IMR-90 (cell line): ENCODE measurements at regions not wholly inside any gene's neighbourhood (a gene's known extent, or its start where the extent isn't known, plus 50 kb on each side); places are given as distances from the start of the nearest gene placed in this dataset.

ENCODE experiments used
- ATAC-seq: fragments of 200-7000 bp; cut with Tn5 transposase; 2 replicates; pipeline ENCODE4 v1.9.1; 2020; ENCODE audit warnings: low read depth, mild to moderate bottlenecking, moderate library complexity
- BruUV-seq: library from RNA; stranded (reverse); fragments of 400-500 nt; replicated peaks from 2 replicates; lab custom pipeline; 2021; lab: Mats Ljungman, UMichigan
- CTCF ChIA-PET: fragments of 300-600 bp; formaldehyde crosslinking; extraction: SDS; loops from one replicate; lab custom pipeline; 2021; ENCODE audit warnings: antibody characterized with exemption; lab: Yijun Ruan, JAX
- POLR2A ChIA-PET: fragments of 300-600 bp; sonication (Branson Sonifier 250); formaldehyde crosslinking; loops from one replicate; lab custom pipeline; 2022; ENCODE audit warnings: antibody characterized with exemption; ENCODE audit not compliant: unreplicated experiment; lab: Charles Lee
- DNase-seq: peaks from one replicate; pipeline ENCODE4 v3.0.0; 2013
- H2AFZ ChIP-seq: replicated peaks from 2 replicates; pipeline ENCODE3; 2013; ENCODE audit warnings: low read length, mild to moderate bottlenecking; ENCODE audit not compliant: poor library complexity
- H2AK5ac ChIP-seq: 2 replicates; pipeline ENCODE4 v1.6.1; 2013; ENCODE audit warnings: low read depth, low read length, inconsistent platforms
- H2AK9ac ChIP-seq: replicated peaks from 2 replicates; pipeline ENCODE3; 2013; ENCODE audit warnings: mild to moderate bottlenecking, low read depth, low read length, moderate library complexity; ENCODE audit not compliant: poor library complexity
- H2BK120ac ChIP-seq: 2 replicates; pipeline ENCODE4 v1.6.1; 2013; ENCODE audit warnings: low read depth, low read length, inconsistent platforms
- H2BK15ac ChIP-seq: 3 replicates; pipeline ENCODE4 v1.6.1; 2013; ENCODE audit warnings: low read depth, low read length, inconsistent platforms
- H2BK20ac ChIP-seq: 2 replicates; pipeline ENCODE4 v1.6.1; 2013; ENCODE audit warnings: low read depth, mild to moderate bottlenecking, inconsistent platforms, low read length, moderate library complexity
- H2BK5ac ChIP-seq: 2 replicates; pipeline ENCODE4 v1.6.1; 2013; ENCODE audit warnings: mild to moderate bottlenecking, low read depth, low read length, inconsistent platforms; ENCODE audit not compliant: poor library complexity, severe bottlenecking
- H3K14ac ChIP-seq: replicated peaks from 2 replicates; pipeline ENCODE4 v1.6.1; 2013; ENCODE audit warnings: low read depth, low read length, inconsistent platforms
- H3K18ac ChIP-seq: 2 replicates; pipeline ENCODE4 v1.6.1; 2013; ENCODE audit warnings: low read depth, low read length, control low read depth
- H3K23ac ChIP-seq: 2 replicates; pipeline ENCODE4 v1.6.1; 2013; ENCODE audit warnings: low read depth, low read length, inconsistent platforms
- H3K27ac ChIP-seq: 2 replicates; pipeline ENCODE4 v1.5.1; 2013; ENCODE audit warnings: mild to moderate bottlenecking, control low read depth, low read length; ENCODE audit not compliant: insufficient read depth
- H3K27me3 ChIP-seq: 2 replicates; pipeline ENCODE4 v1.6.1; 2013; ENCODE audit warnings: low read length; ENCODE audit not compliant: control insufficient read depth, insufficient read depth
- H3K36me3 ChIP-seq: 2 replicates; pipeline ENCODE4 v1.6.1; 2013; ENCODE audit warnings: low read length, mixed read lengths; ENCODE audit not compliant: control insufficient read depth, insufficient read depth
- H3K4ac ChIP-seq: 2 replicates; pipeline ENCODE4 v1.6.1; 2013; ENCODE audit warnings: low read depth, low read length, inconsistent platforms
- H3K4me1 ChIP-seq: 2 replicates; pipeline ENCODE4 v1.6.1; 2013; ENCODE audit warnings: low read length, mixed read lengths; ENCODE audit not compliant: control insufficient read depth, insufficient read depth
- H3K4me2 ChIP-seq: 2 replicates; pipeline ENCODE4 v1.6.1; 2013; ENCODE audit warnings: low read depth, mild to moderate bottlenecking, control low read depth, low read length, moderate library complexity
- H3K4me3 ChIP-seq: 2 replicates; pipeline ENCODE4 v1.5.1; 2013; ENCODE audit warnings: low read depth, mild to moderate bottlenecking, control low read depth, low read length, moderate library complexity; ENCODE audit not compliant: insufficient read depth
- H3K56ac ChIP-seq: 2 replicates; pipeline ENCODE4 v1.6.1; 2013; ENCODE audit warnings: low read length, inconsistent platforms; ENCODE audit not compliant: insufficient read depth; ENCODE audit errors: extremely low read depth
- H3K79me1 ChIP-seq, 2 experiments: 2 replicates each; pipeline ENCODE4 v1.6.1; 2013; ENCODE audit warnings: low read length in 2 of 2, inconsistent platforms in 1 of 2, low read depth in 1 of 2
- H3K9ac ChIP-seq: 2 replicates; pipeline ENCODE4 v1.6.1; 2013; ENCODE audit warnings: low read depth, low read length, control low read depth
- H3K9me1 ChIP-seq: 2 replicates; pipeline ENCODE4 v1.6.1; 2013; ENCODE audit warnings: low read length, inconsistent platforms; ENCODE audit not compliant: insufficient read depth
- H3K9me3 ChIP-seq: 2 replicates; pipeline ENCODE4 v1.6.1; 2013; ENCODE audit warnings: low read length; ENCODE audit not compliant: control insufficient read depth, insufficient read depth
- H4K20me1 ChIP-seq: 2 replicates; pipeline ENCODE4 v1.6.1; 2013; ENCODE audit warnings: low read length, inconsistent platforms; ENCODE audit not compliant: insufficient read depth
- H4K5ac ChIP-seq: 2 replicates; pipeline ENCODE4 v1.6.1; 2013; ENCODE audit warnings: mild to moderate bottlenecking, low read depth, low read length, control low read depth
- H4K8ac ChIP-seq, 2 experiments: 2 replicates each; pipeline ENCODE4 v1.6.1; 2013; ENCODE audit warnings: low read depth in 2 of 2, low read length in 2 of 2, control low read depth in 1 of 2, inconsistent platforms in 1 of 2
- H4K91ac ChIP-seq: 2 replicates; pipeline ENCODE4 v1.6.1; 2013; ENCODE audit warnings: low read depth, low read length, inconsistent platforms; ENCODE audit not compliant: insufficient read depth
- CEBPB ChIP-seq: IDR thresholded peaks from 2 replicates; pipeline ENCODE4 v1.6.1; 2012; ENCODE audit warnings: low read depth, low read length, improper control_type of control experiment
- RAD21 ChIP-seq: IDR thresholded peaks from 2 replicates; pipeline ENCODE4 v1.6.1; 2012; ENCODE audit warnings: low read length, improper control_type of control experiment
- RCOR1 ChIP-seq: IDR thresholded peaks from 2 replicates; pipeline ENCODE4 v1.6.1; 2012; ENCODE audit warnings: mild to moderate bottlenecking, low read length, improper control_type of control experiment; ENCODE audit not compliant: insufficient replicate concordance
- WGBS, 2 experiments: methylation state at CpG; one replicate each; pipeline versions ENCODE4 v1.1.5 to v1.1.7; 2013; ENCODE audit warnings: missing lambda C conversion rate in 2 of 2; ENCODE audit not compliant: insufficient read length in 1 of 2; ENCODE audit errors: extremely low coverage in 2 of 2; 5-methylcytosine and 5-hydroxymethylcytosine counted together
- dilution Hi-C: fragments of 300-500 bp; cut with HindIII; formaldehyde crosslinking; loops from one replicate; pipeline ENCODE4 v1.14.3; 2018; ENCODE audit warnings: low sequenced_read_pairs; ENCODE audit not compliant: unreplicated experiment
- in situ Hi-C: fragments of 300-500 bp; cut with MboI; formaldehyde crosslinking; loops from 3 replicates; pipeline ENCODE4 v1.14.3; 2019; ENCODE audit warnings: low sequenced_read_pairs, inconsistent platforms, mixed read lengths
- intact Hi-C: fragments of 100-400 bp; cut with micrococcal nuclease; formaldehyde crosslinking; loops from 2 replicates; pipeline ENCODE4 v1.10.0; 2022

GRCh38 chr6:150695652-150696051, 96.0 kb downstream of the PLEKHG1 start:
- POLR2A ChIA-PET, result no interaction called here
- in situ Hi-C loops, result no loop called here
- Histone ChIP-seq H3K18ac (no peak overlapping the region), H4K91ac (no peak overlapping the region), H2BK5ac (no peak overlapping the region), H2BK20ac (no peak overlapping the region), H3K9me1 (no peaks in the 10 kb centered on the region; the same call in 1 of the 2 replicates), H2AFZ (no peak overlapping the region), H2BK15ac (no peak overlapping the region), H3K56ac (no peak overlapping the region), H3K27ac (no peak overlapping the region), H3K9me3 (no peaks in the 10 kb centered on the region), H3K9ac (no peak overlapping the region), H4K5ac (no peak overlapping the region), H3K27me3 (no peaks in the 10 kb centered on the region), H4K20me1 (no peaks in the 10 kb centered on the region), H3K4ac (no peak overlapping the region), H2BK120ac (no peak overlapping the region), H3K4me3 (no peak overlapping the region), H3K79me1 (no peaks in the 10 kb centered on the region), H3K36me3 (no peaks in the 10 kb centered on the region), H3K4me1 (no peaks in the 10 kb centered on the region), H2AK9ac (no peak overlapping the region), H2AK5ac (no peak overlapping the region), H3K4me2 (no peak overlapping the region), H3K14ac (no peak overlapping the region), H3K23ac (no peak overlapping the region), H4K8ac (no peak overlapping the region)
- WGBS, 2 experiments, result no CpG with 5 or more reads among the region's 2 CpGs
- intact Hi-C loops, result no loop called here
- ATAC-seq, result no peak
- no TSS peak for BruUV-seq
- CTCF ChIA-PET, result no interaction called here
- dilution Hi-C loops, result no loop called here
- TF ChIP-seq RCOR1, result no peak
- no peak for TF ChIP-seq RAD21
- TF ChIP-seq CEBPB, result no peak
- no peak for DNase-seq
